Neural progenitor cell (in vitro differentiated cells): ENCODE measurements at regions not wholly inside any gene's neighbourhood (a gene's known extent, or its start where the extent isn't known, plus 50 kb on each side); places are given as distances from the start of the nearest gene placed in this dataset.

Experiments used
- DNase-seq: peaks from one replicate; pipeline ENCODE4 v3.0.0-alpha.2; 2016; ENCODE audit warnings: low spot score
- H2AFZ ChIP-seq: fragments of 200-600 bp; sonication (generic); replicated peaks from 2 replicates; pipeline ENCODE4 v1.6.1; 2016; ENCODE audit warnings: antibody characterized with exemption
- H3F3A ChIP-seq: fragments of 200-600 bp; sonication (generic); 2 replicates; pipeline ENCODE4 v1.6.1; 2016; ENCODE audit warnings: antibody characterized with exemption, low read depth
- H3K27ac ChIP-seq: fragments of 200-600 bp; sonication (generic); 2 replicates; pipeline ENCODE4 v1.5.1; 2016; ENCODE audit warnings: mild to moderate bottlenecking
- H3K27me3 ChIP-seq: fragments of 200-600 bp; sonication (generic); 2 replicates; pipeline ENCODE4 v1.6.1; 2016; ENCODE audit warnings: mild to moderate bottlenecking, moderate library complexity
- H3K36me3 ChIP-seq: fragments of 200-600 bp; sonication (generic); 2 replicates; pipeline ENCODE4 v1.5.1; 2016
- H3K4me1 ChIP-seq: fragments of 200-600 bp; sonication (generic); 2 replicates; pipeline ENCODE4 v1.6.1; 2016; ENCODE audit warnings: mixed run types
- H3K4me2 ChIP-seq: fragments of 200-600 bp; sonication (generic); 2 replicates; pipeline ENCODE4 v1.6.1; 2016
- H3K4me3 ChIP-seq: fragments of 200-600 bp; sonication (generic); 2 replicates; pipeline ENCODE4 v1.5.1; 2016
- H3K79me2 ChIP-seq: fragments of 200-600 bp; sonication (generic); 2 replicates; pipeline ENCODE4 v1.6.1; 2016; ENCODE audit warnings: low read depth
- H3K9ac ChIP-seq: fragments of 200-600 bp; sonication (generic); 2 replicates; pipeline ENCODE4 v1.6.1; 2016
- H3K9me3 ChIP-seq: fragments of 200-600 bp; sonication (generic); 2 replicates; pipeline ENCODE4 v1.5.1; 2016; ENCODE audit warnings: low read depth
- H4K20me1 ChIP-seq: fragments of 200-600 bp; sonication (generic); 2 replicates; pipeline ENCODE4 v1.6.1; 2016; ENCODE audit warnings: low read depth
- H3K27ac Mint-ChIP-seq: 3 replicates; pipeline ENCODE4 v1.8.0; 2021; ENCODE audit warnings: mixed read lengths
- H3K27me3 Mint-ChIP-seq: 2 replicates; pipeline ENCODE4 v1.8.0; 2022; ENCODE audit warnings: low read depth, mild to moderate bottlenecking, inconsistent platforms, moderate library complexity, mixed read lengths; ENCODE audit not compliant: insufficient read depth
- H3K36me3 Mint-ChIP-seq: 3 replicates; pipeline ENCODE4 v1.8.0; 2021; ENCODE audit warnings: mixed read lengths
- H3K4me1 Mint-ChIP-seq: 3 replicates; pipeline ENCODE4 v1.8.0; 2021; ENCODE audit warnings: mixed read lengths
- H3K4me3 Mint-ChIP-seq: 3 replicates; pipeline ENCODE4 v1.8.0; 2021; ENCODE audit warnings: mild to moderate bottlenecking, moderate library complexity, mixed read lengths
- H3K9me3 Mint-ChIP-seq: 3 replicates; pipeline ENCODE4 v1.8.0; 2020; ENCODE audit warnings: mixed read lengths
- EZH2 ChIP-seq: fragments of 200-600 bp; sonication (generic); IDR thresholded peaks from 2 replicates; pipeline ENCODE4 v1.6.1; 2017; ENCODE audit warnings: antibody characterized with exemption, mild to moderate bottlenecking, moderate library complexity
- EZH2phosphoT487 ChIP-seq: fragments of 200-600 bp; sonication (generic); IDR thresholded peaks from 2 replicates; pipeline ENCODE4 v1.6.1; 2017; ENCODE audit warnings: antibody characterized with exemption
- TF ChIP-seq, protein P1 (sequence below): fragments of 200-600 bp; sonication (generic); IDR thresholded peaks from 2 replicates; pipeline ENCODE4 v1.5.1; 2017; ENCODE audit warnings: antibody characterized with exemption, mild to moderate bottlenecking

DNA sequence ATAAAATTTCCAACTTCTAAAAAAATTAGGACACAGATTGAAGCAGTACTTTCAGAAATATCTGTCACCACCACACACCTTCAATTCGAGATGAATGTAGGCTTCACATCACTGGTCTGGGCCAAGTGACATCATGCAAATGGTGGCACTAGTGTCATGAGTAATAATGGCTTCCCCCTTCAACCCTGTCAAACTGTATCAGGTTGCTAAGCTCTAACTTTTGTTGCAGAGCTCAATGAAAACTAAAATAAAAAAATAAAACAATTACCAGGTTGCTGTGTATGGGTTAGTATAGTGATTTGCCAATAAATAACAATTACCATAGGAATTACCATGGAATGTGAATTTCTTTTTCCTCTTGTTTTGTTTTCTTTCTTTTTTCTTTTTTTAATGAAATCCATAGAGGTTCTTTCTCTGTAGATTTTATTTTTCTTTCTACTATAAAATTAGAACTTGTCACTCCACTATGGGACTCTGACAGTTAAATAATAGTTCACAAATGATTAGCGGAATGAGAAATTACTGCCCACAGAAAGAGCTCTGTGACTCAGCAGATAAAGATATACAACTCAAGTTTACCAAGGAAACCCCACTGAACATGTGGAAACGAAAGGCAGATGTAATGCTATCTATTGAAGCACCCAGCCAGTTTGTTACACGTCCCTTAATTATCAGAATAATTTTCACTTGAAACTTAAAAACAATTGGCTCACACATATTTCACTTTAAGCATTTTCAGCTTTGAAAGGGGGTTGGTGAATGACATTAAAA is 783.8 kb upstream of the WWC1 start:
- no peak for DNase-seq
- Histone ChIP-seq H3K4me3 (no peak overlapping the region), H3K9ac (no peak overlapping the region), H2AFZ (no peak overlapping the region), H3K4me1 (no peaks in the 10 kb centered on the region), H3K36me3 (no peaks in the 10 kb centered on the region), H3K4me2 (no peak overlapping the region), H3K9me3 (no peaks in the 10 kb centered on the region), H3K79me2 (no peaks in the 10 kb centered on the region), H4K20me1 (no peaks in the 10 kb centered on the region), H3K27me3 (no peaks in the 10 kb centered on the region), H3F3A (no peaks in the 10 kb centered on the region), H3K27ac (no peak overlapping the region)
- Mint-ChIP-seq H3K27ac (no peak overlapping the region), H3K9me3 (no peaks in the 10 kb centered on the region), H3K4me3 (no peak overlapping the region), H3K4me1 (no peaks in the 10 kb centered on the region), H3K27me3 (no peaks in the 10 kb centered on the region), H3K36me3 (no peaks in the 10 kb centered on the region)
- TF ChIP-seq EZH2phosphoT487 (no peak), EZH2 (no peak)
- TF ChIP-seq, protein P1, sequence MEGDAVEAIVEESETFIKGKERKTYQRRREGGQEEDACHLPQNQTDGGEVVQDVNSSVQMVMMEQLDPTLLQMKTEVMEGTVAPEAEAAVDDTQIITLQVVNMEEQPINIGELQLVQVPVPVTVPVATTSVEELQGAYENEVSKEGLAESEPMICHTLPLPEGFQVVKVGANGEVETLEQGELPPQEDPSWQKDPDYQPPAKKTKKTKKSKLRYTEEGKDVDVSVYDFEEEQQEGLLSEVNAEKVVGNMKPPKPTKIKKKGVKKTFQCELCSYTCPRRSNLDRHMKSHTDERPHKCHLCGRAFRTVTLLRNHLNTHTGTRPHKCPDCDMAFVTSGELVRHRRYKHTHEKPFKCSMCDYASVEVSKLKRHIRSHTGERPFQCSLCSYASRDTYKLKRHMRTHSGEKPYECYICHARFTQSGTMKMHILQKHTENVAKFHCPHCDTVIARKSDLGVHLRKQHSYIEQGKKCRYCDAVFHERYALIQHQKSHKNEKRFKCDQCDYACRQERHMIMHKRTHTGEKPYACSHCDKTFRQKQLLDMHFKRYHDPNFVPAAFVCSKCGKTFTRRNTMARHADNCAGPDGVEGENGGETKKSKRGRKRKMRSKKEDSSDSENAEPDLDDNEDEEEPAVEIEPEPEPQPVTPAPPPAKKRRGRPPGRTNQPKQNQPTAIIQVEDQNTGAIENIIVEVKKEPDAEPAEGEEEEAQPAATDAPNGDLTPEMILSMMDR = no peak

DNA sequence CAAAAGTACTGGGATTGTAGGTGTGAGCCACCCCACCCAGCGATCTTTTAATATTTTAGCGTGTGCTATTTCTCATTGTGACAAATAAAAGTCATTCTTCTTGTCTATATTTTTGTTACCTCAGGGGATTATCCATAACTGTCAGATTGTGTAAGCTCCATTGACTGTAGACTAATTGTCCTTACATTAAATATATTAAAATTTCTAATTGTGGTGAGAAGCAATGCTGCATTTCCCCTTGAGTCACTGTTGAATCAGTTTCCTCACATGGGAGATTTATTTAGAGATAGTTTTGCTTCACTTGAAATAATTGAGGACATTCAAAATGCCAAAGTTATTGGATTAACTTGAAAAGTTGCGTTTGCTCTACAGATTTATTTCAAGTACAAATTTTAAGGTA is 782.4 kb upstream of the WWC1 start:
- no peaks in the 10 kb centered on the region for H3K36me3 Mint-ChIP-seq
- H3K36me3 ChIP-seq = no peaks in the 10 kb centered on the region
- no peaks in the 10 kb centered on the region for H4K20me1 ChIP-seq
- no peaks in the 10 kb centered on the region for H3K79me2 ChIP-seq
- H3F3A ChIP-seq = peaks cover 7% of the 10 kb centered on the region
- H3K9me3 ChIP-seq = no peaks in the 10 kb centered on the region
- H3K9ac ChIP-seq = no peak overlapping the region
- DNase-seq = no peak
- no peak overlapping the region for H3K4me3 Mint-ChIP-seq
- H3K4me2 ChIP-seq = no peak overlapping the region
- peaks cover 10% of the 10 kb centered on the region for H3K4me1 ChIP-seq
- no peaks in the 10 kb centered on the region for H3K9me3 Mint-ChIP-seq
- TF ChIP-seq EZH2phosphoT487 (no peak), EZH2 (no peak)
- TF ChIP-seq, protein P1 = no peak
- no peak overlapping the region for H3K27ac Mint-ChIP-seq
- H3K27me3 Mint-ChIP-seq = no peaks in the 10 kb centered on the region
- no peak overlapping the region for H2AFZ ChIP-seq
- H3K27ac ChIP-seq = no peak overlapping the region
- H3K27me3 ChIP-seq = no peaks in the 10 kb centered on the region
- no peak overlapping the region for H3K4me3 ChIP-seq
- H3K4me1 Mint-ChIP-seq = peaks cover 5% of the 10 kb centered on the region

DNA sequence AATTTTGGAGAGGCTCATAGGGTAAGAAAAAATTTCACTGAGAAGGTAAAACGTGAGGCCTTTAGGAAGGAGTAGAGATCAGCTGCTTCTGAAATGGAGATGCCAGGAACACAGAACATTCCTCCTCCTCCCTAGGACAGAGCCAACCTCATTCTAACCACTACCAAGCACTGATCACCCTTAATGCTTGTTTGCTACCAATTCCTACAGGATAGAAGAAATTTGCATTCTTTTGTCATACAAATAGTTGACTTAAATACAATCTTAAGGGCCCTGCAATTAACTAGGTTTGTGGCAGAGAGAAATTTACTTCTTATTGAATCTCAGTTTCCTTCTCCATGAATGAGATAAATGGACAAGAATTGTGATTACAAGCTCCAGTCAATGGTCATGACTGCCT is 780.2 kb upstream of the WWC1 start:
- Histone ChIP-seq H3K27me3 (no peaks in the 10 kb centered on the region), H3K4me3 (no peak overlapping the region), H3K27ac (no peak overlapping the region), H4K20me1 (no peaks in the 10 kb centered on the region), H3K4me2 (no peak overlapping the region), H3K36me3 (no peaks in the 10 kb centered on the region), H3K9ac (no peak overlapping the region), H3K9me3 (no peaks in the 10 kb centered on the region), H3F3A (peaks cover 7% of the 10 kb centered on the region), H3K79me2 (no peaks in the 10 kb centered on the region), H3K4me1 (peaks cover 11% of the 10 kb centered on the region), H2AFZ (no peak overlapping the region)
- H3K36me3 Mint-ChIP-seq = no peaks in the 10 kb centered on the region
- H3K27ac Mint-ChIP-seq = no peak overlapping the region
- no peak for DNase-seq
- H3K9me3 Mint-ChIP-seq = no peaks in the 10 kb centered on the region
- H3K4me3 Mint-ChIP-seq = no peak overlapping the region
- H3K27me3 Mint-ChIP-seq = no peaks in the 10 kb centered on the region
- TF ChIP-seq EZH2 (no peak), EZH2phosphoT487 (no peak)
- TF ChIP-seq, protein P1 = no peak
- H3K4me1 Mint-ChIP-seq = peaks cover 5% of the 10 kb centered on the region
